ENCODE measurements at regions not wholly inside any gene's neighbourhood (a gene's known extent, or its start where the extent isn't known, plus 50 kb on each side); places are given as distances from the start of the nearest gene placed in this dataset.
"Not testable (repeated sequence)": the region's sequence is repeated elsewhere in the genome, so short reads cannot be mapped to it uniquely, and the experiment has no call there.

GRCh38 chr14:55805250-55805649 is 225.2 kb downstream of the KTN1 start:
- no peak for DNase-seq (ENCODE audit: low read depth in 2 of 2)

- peak; percentile 35 to 56 for DNase-seq (ENCODE audit: low read depth in 2 of 2)
Observed at GRCh38 chr14:55807053-55807880, 227.3 kb downstream of the KTN1 start.

- no peak for DNase-seq (ENCODE audit: low read depth in 2 of 2)
Observed at GRCh38 chr14:55807881-55808379, 227.9 kb downstream of the KTN1 start.

- no peak for DNase-seq (ENCODE audit: low read depth in 2 of 2)
Observed at GRCh38 chr14:55813630-55814029, 233.6 kb downstream of the KTN1 start.

GRCh38 chr14:55814064-55814463 is 234.1 kb downstream of the KTN1 start:
- no peak for DNase-seq (ENCODE audit: low read depth in 2 of 2)

GRCh38 chr14:55814873-55815272 is 234.9 kb downstream of the KTN1 start:
- no peak for DNase-seq (ENCODE audit: low read depth in 2 of 2)

- DNase-seq (ENCODE audit: low read depth in 2 of 2) = no peak
Observed at GRCh38 chr14:55816225-55816624, 236.2 kb downstream of the KTN1 start.

GRCh38 chr14:55819610-55820304 is 239.8 kb downstream of the KTN1 start:
- no peak for DNase-seq (ENCODE audit: low read depth in 2 of 2)

GRCh38 chr14:55822906-55823305 is 242.9 kb downstream of the KTN1 start:
- no peak for DNase-seq (ENCODE audit: low read depth in 2 of 2)

GRCh38 chr14:55832122-55832911 is 252.3 kb downstream of the KTN1 start:
- DNase-seq (ENCODE audit: low read depth in 2 of 2) = no peak

GRCh38 chr14:55832974-55833373 is 253.0 kb downstream of the KTN1 start:
- no peak for DNase-seq (ENCODE audit: low read depth in 2 of 2)

- no peak for DNase-seq (ENCODE audit: low read depth in 2 of 2)
Observed at GRCh38 chr14:55834390-55834789, 254.4 kb downstream of the KTN1 start.

GRCh38 chr14:55835985-55836384 is 256.0 kb downstream of the KTN1 start:
- DNase-seq (ENCODE audit: low read depth in 2 of 2) = no peak

GRCh38 chr14:55837467-55837866 is 257.5 kb downstream of the KTN1 start:
- no peak for DNase-seq (ENCODE audit: low read depth in 2 of 2)

GRCh38 chr14:55838529-55839052 is 258.6 kb downstream of the KTN1 start:
- no peak for DNase-seq (ENCODE audit: low read depth in 2 of 2)

- DNase-seq (ENCODE audit: low read depth in 2 of 2) = not testable (repeated sequence)
Observed at GRCh38 chr14:55839301-55839947, 259.4 kb downstream of the KTN1 start.

- DNase-seq (ENCODE audit: low read depth in 2 of 2) = no peak
Observed at GRCh38 chr14:55840821-55841220, 260.8 kb downstream of the KTN1 start.

- DNase-seq (ENCODE audit: low read depth in 2 of 2) = no peak
Observed at GRCh38 chr14:55841625-55842024, 261.6 kb downstream of the KTN1 start.

- DNase-seq (ENCODE audit: low read depth in 2 of 2) = no peak
Observed at GRCh38 chr14:55843718-55844403, 263.9 kb downstream of the KTN1 start.

- no peak for DNase-seq (ENCODE audit: low read depth in 2 of 2)
Observed at GRCh38 chr14:55845963-55846825, 266.2 kb downstream of the KTN1 start.

All from stimulated activated CD8-positive, alpha-beta memory T cell treated with anti-CD3 and anti-CD28 coated beads, Interleukin-15, amount 100 ng/mL, for 4 hours (primary cell).